ENCODE measurements at regions not wholly inside any gene's neighbourhood (a gene's known extent, or its start where the extent isn't known, plus 50 kb on each side); places are given as distances from the start of the nearest gene placed in this dataset.

DNA sequence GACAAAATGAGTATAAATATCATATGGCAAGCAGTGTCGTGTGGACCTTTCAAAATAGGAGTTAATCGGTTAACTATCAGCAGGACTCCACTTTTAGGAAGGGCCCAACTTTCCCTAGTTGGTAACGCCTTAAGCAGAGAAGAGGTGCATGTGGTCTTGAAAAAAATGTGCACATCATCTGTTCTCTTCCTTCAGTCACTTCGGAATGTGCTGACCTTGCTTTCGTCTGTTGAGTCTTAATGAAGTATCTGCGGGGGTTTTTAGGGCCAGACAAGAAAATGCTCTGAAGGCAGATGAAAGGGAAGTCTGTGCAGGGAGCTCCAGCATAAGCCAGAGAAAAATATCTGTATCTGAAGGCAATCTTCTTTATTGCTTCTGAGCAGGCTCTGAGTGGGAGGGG is 185.2 kb downstream of the AEBP2 start:
- TF ChIP-seq EZH2 (IDR thresholded peaks at IDR 0.05; ENCODE audit: borderline replicate concordance, insufficient read depth, low read depth, low read length, poor library complexity, severe bottlenecking), result no peak
- TF ChIP-seq, protein P1, sequence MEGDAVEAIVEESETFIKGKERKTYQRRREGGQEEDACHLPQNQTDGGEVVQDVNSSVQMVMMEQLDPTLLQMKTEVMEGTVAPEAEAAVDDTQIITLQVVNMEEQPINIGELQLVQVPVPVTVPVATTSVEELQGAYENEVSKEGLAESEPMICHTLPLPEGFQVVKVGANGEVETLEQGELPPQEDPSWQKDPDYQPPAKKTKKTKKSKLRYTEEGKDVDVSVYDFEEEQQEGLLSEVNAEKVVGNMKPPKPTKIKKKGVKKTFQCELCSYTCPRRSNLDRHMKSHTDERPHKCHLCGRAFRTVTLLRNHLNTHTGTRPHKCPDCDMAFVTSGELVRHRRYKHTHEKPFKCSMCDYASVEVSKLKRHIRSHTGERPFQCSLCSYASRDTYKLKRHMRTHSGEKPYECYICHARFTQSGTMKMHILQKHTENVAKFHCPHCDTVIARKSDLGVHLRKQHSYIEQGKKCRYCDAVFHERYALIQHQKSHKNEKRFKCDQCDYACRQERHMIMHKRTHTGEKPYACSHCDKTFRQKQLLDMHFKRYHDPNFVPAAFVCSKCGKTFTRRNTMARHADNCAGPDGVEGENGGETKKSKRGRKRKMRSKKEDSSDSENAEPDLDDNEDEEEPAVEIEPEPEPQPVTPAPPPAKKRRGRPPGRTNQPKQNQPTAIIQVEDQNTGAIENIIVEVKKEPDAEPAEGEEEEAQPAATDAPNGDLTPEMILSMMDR (IDR thresholded peaks at IDR 0.05), result no peak

Data from B cell (primary cell).